ENCODE measurements at regions not wholly inside any gene's neighbourhood (a gene's known extent, or its start where the extent isn't known, plus 50 kb on each side); places are given as distances from the start of the nearest gene placed in this dataset.

DNA sequence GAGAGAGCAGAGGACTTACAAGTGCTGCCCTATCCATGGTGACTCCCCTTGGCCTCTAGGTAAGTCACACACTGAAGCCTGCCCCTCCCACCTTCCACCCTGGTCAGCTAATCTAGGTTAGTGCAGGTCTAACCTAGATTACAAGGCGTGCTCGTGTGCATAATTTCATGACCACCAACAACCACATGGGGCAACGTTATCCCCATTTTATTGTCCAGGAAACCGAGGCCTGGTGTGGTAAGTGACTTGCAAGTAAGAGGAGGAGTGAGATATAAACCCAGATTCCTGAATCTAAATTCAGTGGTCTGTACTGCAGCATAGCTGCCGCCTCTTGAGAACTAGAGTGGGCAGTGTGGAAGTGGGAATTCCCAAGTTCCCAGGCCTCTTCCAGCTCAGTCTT, 171.1 kb downstream of the DAD1 start:
- peaks cover 39% of the 10 kb centered on the region for H3F3A ChIP-seq (ENCODE audit: low read depth)
- H3K9me2 ChIP-seq (replicated peaks; ENCODE audit: low read depth, low read length): no peaks in the 10 kb centered on the region
- no peak overlapping the region for H2AFZ ChIP-seq (ENCODE audit: low read length)
- H3K4me2 ChIP-seq (ENCODE audit: low read depth, low read length, poor library complexity, severe bottlenecking): peak overlapping the region; percentile 77
- H3K4me1 ChIP-seq (ENCODE audit: insufficient read depth, low read length, poor library complexity, severe bottlenecking): peaks cover 85% of the 10 kb centered on the region
- H3K9me3 ChIP-seq (ENCODE audit: insufficient read depth, low read depth, low read length): no peaks in the 10 kb centered on the region
- peaks cover 8% of the 10 kb centered on the region; the same call in 1 of the 2 replicates for H3K79me2 ChIP-seq (ENCODE audit: insufficient read depth, low read length)
- TF ChIP-seq EZH2phosphoT487 (IDR thresholded peaks at IDR 0.05; ENCODE audit: borderline replicate concordance): no peak
- TF ChIP-seq, protein P1, sequence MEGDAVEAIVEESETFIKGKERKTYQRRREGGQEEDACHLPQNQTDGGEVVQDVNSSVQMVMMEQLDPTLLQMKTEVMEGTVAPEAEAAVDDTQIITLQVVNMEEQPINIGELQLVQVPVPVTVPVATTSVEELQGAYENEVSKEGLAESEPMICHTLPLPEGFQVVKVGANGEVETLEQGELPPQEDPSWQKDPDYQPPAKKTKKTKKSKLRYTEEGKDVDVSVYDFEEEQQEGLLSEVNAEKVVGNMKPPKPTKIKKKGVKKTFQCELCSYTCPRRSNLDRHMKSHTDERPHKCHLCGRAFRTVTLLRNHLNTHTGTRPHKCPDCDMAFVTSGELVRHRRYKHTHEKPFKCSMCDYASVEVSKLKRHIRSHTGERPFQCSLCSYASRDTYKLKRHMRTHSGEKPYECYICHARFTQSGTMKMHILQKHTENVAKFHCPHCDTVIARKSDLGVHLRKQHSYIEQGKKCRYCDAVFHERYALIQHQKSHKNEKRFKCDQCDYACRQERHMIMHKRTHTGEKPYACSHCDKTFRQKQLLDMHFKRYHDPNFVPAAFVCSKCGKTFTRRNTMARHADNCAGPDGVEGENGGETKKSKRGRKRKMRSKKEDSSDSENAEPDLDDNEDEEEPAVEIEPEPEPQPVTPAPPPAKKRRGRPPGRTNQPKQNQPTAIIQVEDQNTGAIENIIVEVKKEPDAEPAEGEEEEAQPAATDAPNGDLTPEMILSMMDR (conservative IDR thresholded peaks at IDR 0.05; ENCODE audit: low read length): no peak
- peak overlapping the region; percentile 78 for H3K9ac ChIP-seq (ENCODE audit: low read depth, low read length, poor library complexity, severe bottlenecking)
- H3K36me3 ChIP-seq (ENCODE audit: insufficient read depth, low read length): no peaks in the 10 kb centered on the region
- peak overlapping the region; percentile 60 for H3K4me3 ChIP-seq (ENCODE audit: low read length, poor library complexity, severe bottlenecking)
- H3K27me3 ChIP-seq (ENCODE audit: insufficient read depth, low read length, poor library complexity, severe bottlenecking): no peaks in the 10 kb centered on the region
- no peaks in the 10 kb centered on the region for H4K20me1 ChIP-seq (ENCODE audit: insufficient read depth, low read length, poor library complexity, severe bottlenecking)

DNA sequence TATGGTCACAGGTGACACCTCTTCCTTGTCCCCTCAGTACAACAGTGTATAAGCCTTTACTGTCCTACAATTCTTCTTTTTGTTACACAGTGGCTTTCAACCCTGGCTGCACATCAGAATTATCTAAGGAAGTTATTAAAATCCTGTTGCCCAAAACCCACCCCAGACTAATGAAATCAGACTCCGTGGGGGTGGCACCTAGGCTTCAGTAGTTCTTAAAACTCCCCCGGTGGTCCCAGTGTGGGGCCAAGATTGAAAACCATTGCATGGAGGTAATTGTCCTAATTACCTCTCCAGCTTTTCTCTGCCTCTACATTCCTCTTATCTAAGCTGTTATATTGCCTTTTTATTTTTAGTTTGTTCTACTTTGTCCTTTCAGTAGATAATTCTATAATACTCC, 172.8 kb downstream of the DAD1 start:
- Histone ChIP-seq H3F3A (ENCODE audit: low read depth) (peaks cover 37% of the 10 kb centered on the region), H4K20me1 (ENCODE audit: insufficient read depth, low read length, poor library complexity, severe bottlenecking) (no peaks in the 10 kb centered on the region), H3K4me2 (ENCODE audit: low read depth, low read length, poor library complexity, severe bottlenecking) (peak overlapping the region; percentile 77), H3K36me3 (ENCODE audit: insufficient read depth, low read length) (no peaks in the 10 kb centered on the region), H3K27me3 (ENCODE audit: insufficient read depth, low read length, poor library complexity, severe bottlenecking) (no peaks in the 10 kb centered on the region), H3K9ac (ENCODE audit: low read depth, low read length, poor library complexity, severe bottlenecking) (peak overlapping the region; percentile 78), H3K4me3 (ENCODE audit: low read length, poor library complexity, severe bottlenecking) (no peak overlapping the region), H2AFZ (ENCODE audit: low read length) (no peak overlapping the region), H3K9me3 (ENCODE audit: insufficient read depth, low read depth, low read length) (no peaks in the 10 kb centered on the region), H3K9me2 (replicated peaks; ENCODE audit: low read depth, low read length) (no peaks in the 10 kb centered on the region), H3K4me1 (ENCODE audit: insufficient read depth, low read length, poor library complexity, severe bottlenecking) (peaks cover 79% of the 10 kb centered on the region), H3K79me2 (ENCODE audit: insufficient read depth, low read length) (no peaks in the 10 kb centered on the region)
- TF ChIP-seq EZH2phosphoT487 (IDR thresholded peaks at IDR 0.05; ENCODE audit: borderline replicate concordance): no peak
- TF ChIP-seq, protein P1 (conservative IDR thresholded peaks at IDR 0.05; ENCODE audit: low read length): no peak

DNA sequence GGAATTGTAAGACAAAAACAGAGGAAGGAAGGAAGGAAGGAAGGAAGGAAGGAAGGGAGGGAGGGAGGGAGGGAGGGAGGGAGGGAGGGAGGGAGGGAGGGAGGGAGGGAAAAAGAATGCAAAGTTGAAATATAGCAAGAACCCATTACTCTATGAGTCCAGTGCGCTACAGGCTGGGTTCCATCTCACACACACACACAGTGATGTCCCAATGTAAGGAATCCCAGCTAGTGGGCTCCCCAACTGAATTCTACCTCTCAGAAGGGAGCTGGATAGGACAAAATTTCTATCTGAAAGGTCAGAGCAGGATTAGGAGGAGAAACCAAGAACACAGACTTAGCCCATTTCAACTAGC, 173.4 kb downstream of the DAD1 start:
- no peaks in the 10 kb centered on the region for H3K36me3 ChIP-seq (ENCODE audit: insufficient read depth, low read length)
- no peaks in the 10 kb centered on the region for H4K20me1 ChIP-seq (ENCODE audit: insufficient read depth, low read length, poor library complexity, severe bottlenecking)
- H3K4me3 ChIP-seq (ENCODE audit: low read length, poor library complexity, severe bottlenecking): no peak overlapping the region
- H3K4me1 ChIP-seq (ENCODE audit: insufficient read depth, low read length, poor library complexity, severe bottlenecking): peaks cover 73% of the 10 kb centered on the region
- no peak overlapping the region for H2AFZ ChIP-seq (ENCODE audit: low read length)
- H3K9me3 ChIP-seq (ENCODE audit: insufficient read depth, low read depth, low read length): no peaks in the 10 kb centered on the region
- H3K9me2 ChIP-seq (replicated peaks; ENCODE audit: low read depth, low read length): no peaks in the 10 kb centered on the region
- H3K27me3 ChIP-seq (ENCODE audit: insufficient read depth, low read length, poor library complexity, severe bottlenecking): no peaks in the 10 kb centered on the region
- peaks cover 33% of the 10 kb centered on the region for H3F3A ChIP-seq (ENCODE audit: low read depth)
- peak overlapping the region; percentile 46 for H3K9ac ChIP-seq (ENCODE audit: low read depth, low read length, poor library complexity, severe bottlenecking)
- TF ChIP-seq, protein P1 (conservative IDR thresholded peaks at IDR 0.05; ENCODE audit: low read length): no peak
- no peak for TF ChIP-seq EZH2phosphoT487 (IDR thresholded peaks at IDR 0.05; ENCODE audit: borderline replicate concordance)
- H3K4me2 ChIP-seq (ENCODE audit: low read depth, low read length, poor library complexity, severe bottlenecking): peak overlapping the region; percentile 77
- H3K79me2 ChIP-seq (ENCODE audit: insufficient read depth, low read length): no peaks in the 10 kb centered on the region

Measured in Loucy (cell line).